ENCODE measurements at regions not wholly inside any gene's neighbourhood (a gene's known extent, or its start where the extent isn't known, plus 50 kb on each side); places are given as distances from the start of the nearest gene placed in this dataset.

GRCh38 chr4:44098973-44099372, 349.6 kb downstream of the KCTD8 start:
- Histone ChIP-seq H3K36me3 (replicated peaks) (no peaks in the 10 kb centered on the region), H3K4me1 (no peaks in the 10 kb centered on the region), H3K27me3 (ENCODE audit: low read depth) (no peaks in the 10 kb centered on the region; the same call in 1 of the 2 replicates), H3K9me3 (no peaks in the 10 kb centered on the region), H3K4me3 (no peak overlapping the region)
- no peak for DNase-seq (ENCODE audit: low spot score in 2 of 2)
- in situ Hi-C loops (cut with MboI; ENCODE audit: low sequenced_read_pairs), result no loop called here

- no peak for DNase-seq (ENCODE audit: low spot score in 2 of 2)
- Histone ChIP-seq H3K9me3 (no peaks in the 10 kb centered on the region), H3K4me3 (no peak overlapping the region), H3K4me1 (no peaks in the 10 kb centered on the region), H3K36me3 (replicated peaks) (no peaks in the 10 kb centered on the region), H3K27me3 (ENCODE audit: low read depth) (no peaks in the 10 kb centered on the region; the same call in 1 of the 2 replicates)
- in situ Hi-C loops (cut with MboI; ENCODE audit: low sequenced_read_pairs), result no loop called here
Observed at GRCh38 chr4:44100456-44100855, 348.2 kb downstream of the KCTD8 start.

- Histone ChIP-seq H3K36me3 (replicated peaks) (no peaks in the 10 kb centered on the region), H3K27me3 (ENCODE audit: low read depth) (peaks cover 3% of the 10 kb centered on the region), H3K4me3 (no peak overlapping the region), H3K9me3 (no peaks in the 10 kb centered on the region), H3K4me1 (no peaks in the 10 kb centered on the region)
- DNase-seq (ENCODE audit: low spot score in 2 of 2), result no peak
- in situ Hi-C loops (cut with MboI; ENCODE audit: low sequenced_read_pairs), result no loop called here
Observed at GRCh38 chr4:44118971-44119680, 329.5 kb downstream of the KCTD8 start.

- Histone ChIP-seq H3K4me1 (no peaks in the 10 kb centered on the region), H3K4me3 (no peak overlapping the region), H3K27me3 (ENCODE audit: low read depth) (peaks cover 3% of the 10 kb centered on the region), H3K36me3 (replicated peaks) (no peaks in the 10 kb centered on the region), H3K9me3 (no peaks in the 10 kb centered on the region)
- in situ Hi-C loops (cut with MboI; ENCODE audit: low sequenced_read_pairs), result no loop called here
- DNase-seq (ENCODE audit: low spot score in 2 of 2), result no peak
Observed at GRCh38 chr4:44120646-44121045, 328.0 kb downstream of the KCTD8 start.

GRCh38 chr4:44121210-44121609, 327.4 kb downstream of the KCTD8 start:
- Histone ChIP-seq H3K4me1 (no peaks in the 10 kb centered on the region), H3K36me3 (replicated peaks) (no peaks in the 10 kb centered on the region), H3K4me3 (no peak overlapping the region), H3K9me3 (no peaks in the 10 kb centered on the region), H3K27me3 (ENCODE audit: low read depth) (peaks cover 3% of the 10 kb centered on the region)
- no peak for DNase-seq (ENCODE audit: low spot score in 2 of 2)
- in situ Hi-C loops (cut with MboI; ENCODE audit: low sequenced_read_pairs), result no loop called here

Data from HAP-1 (cell line).